CD4-positive, alpha-beta T cell treated with Interleukin-4 for 1 hour (primary cell): ENCODE measurements at regions not wholly inside any gene's neighbourhood (a gene's known extent, or its start where the extent isn't known, plus 50 kb on each side); places are given as distances from the start of the nearest gene placed in this dataset.
"Not testable (repeated sequence)": the region's sequence is repeated elsewhere in the genome, so short reads cannot be mapped to it uniquely, and the experiment has no call there.

Experiments used
- DNase-seq, 2 donors: peaks; one replicate each; pipeline ENCODE4 v3.0.0-alpha.2; 2020 to 2022

- no peak for DNase-seq
Observed at GRCh38 chr6:26175033-26175427, 87.8 kb downstream of the HFE start.

GRCh38 chr6:26175428-26176181 is 88.4 kb downstream of the HFE start:
- DNase-seq = peak; percentile 75 to 83

GRCh38 chr6:26179675-26180074 is 92.4 kb downstream of the HFE start:
- no peak for DNase-seq

- DNase-seq = no peak
Observed at GRCh38 chr6:26180346-26180745, 93.1 kb downstream of the HFE start.

DNA sequence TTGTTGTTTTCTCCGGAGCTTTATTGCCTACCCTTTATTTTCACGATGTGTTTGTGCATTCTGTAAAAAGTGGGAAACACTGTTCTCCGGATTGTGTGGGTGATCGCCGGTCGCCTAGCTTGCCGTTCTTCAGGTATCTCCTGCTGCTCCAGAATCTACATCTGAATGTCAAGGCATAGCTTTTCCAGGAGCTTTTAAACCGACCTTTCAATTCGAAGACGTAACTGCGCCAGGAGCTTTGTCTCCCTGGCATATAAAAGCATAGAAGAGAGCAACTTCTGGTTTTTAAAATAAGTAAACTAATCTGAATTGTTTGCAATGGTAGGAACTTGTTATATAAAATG is 96.0 kb downstream of the HFE start:
- no peak for DNase-seq

DNA sequence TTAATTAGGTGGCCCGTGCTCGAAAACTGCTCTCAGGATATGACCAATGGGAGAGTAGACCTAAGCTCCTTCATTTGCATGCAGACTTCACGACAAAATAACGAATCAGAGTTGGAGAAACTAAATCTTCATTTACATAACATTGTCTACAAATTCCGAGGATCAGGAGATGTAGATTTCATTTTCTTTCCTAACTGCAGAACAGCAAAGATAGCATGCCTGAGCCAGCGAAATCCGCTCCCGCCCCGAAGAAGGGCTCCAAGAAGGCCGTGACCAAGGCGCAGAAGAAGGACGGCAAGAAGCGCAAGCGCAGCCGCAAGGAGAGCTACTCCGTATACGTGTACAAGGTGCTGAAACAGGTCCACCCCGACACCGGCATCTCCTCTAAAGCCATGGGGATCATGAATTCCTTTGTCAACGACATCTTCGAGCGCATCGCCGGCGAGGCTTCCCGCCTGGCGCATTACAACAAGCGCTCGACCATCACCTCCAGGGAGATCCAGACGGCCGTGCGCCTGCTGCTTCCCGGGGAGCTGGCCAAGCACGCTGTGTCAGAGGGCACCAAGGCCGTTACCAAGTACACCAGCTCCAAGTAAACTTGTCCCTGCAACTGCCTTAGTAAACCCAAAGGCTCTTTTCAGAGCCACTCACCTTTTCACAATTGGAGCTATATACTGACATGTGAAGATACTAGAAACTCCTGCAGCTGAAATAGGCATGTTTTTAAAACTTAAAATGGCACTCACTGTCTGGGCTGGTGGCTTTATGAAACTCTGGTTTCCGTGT is 96.5 kb downstream of the HFE start:
- DNase-seq = peak; percentile 72 to 92

DNA sequence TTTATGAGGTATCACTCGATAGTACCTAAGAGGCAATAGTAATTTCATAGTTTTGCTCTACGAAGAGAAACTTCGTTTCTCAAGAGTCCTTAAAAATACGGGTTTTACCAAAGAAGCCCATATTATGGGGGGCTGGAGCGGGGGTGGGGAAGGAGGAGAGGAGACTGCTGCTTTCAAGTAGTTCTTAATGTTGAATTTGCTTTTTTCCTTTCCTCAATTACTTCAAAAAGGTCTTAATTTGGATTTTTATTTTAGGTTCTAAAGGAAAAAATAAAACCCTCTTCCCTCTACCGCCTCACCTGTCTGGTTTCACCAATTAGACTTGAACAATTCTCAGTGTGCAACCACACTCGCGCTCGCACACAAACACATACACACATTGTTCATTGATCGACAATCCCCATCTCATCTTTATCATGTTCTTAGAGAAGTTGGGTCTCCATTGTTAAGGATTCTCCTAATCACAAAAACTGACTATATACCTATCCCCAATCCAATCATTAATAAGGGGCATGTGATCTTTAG is 97.2 kb downstream of the HFE start:
- DNase-seq = no peak

- DNase-seq = no peak
Observed at GRCh38 chr6:26185004-26185403, 97.8 kb downstream of the HFE start.

DNA sequence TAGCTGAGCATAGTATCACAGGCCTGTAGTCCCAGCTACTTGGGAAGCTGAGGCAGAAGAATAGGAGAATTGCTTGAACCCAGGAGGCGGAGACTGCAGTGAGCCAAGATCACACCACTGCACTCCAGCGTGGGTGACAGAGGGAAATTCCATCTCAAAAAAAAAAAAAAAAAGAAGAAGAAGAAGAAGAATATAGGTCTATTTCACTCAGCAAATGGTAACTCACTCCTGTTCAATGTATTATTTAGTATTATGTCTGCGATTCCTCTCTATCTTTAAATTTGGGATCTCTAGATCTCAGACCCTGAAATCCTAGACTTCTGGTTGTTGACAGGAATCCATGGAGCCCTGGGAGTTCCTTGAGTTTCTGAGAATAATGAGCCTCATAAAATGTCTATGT is 98.6 kb downstream of the HFE start:
- no peak for DNase-seq

- DNase-seq = no peak
Observed at GRCh38 chr6:26186652-26187051, 99.4 kb downstream of the HFE start.

DNA sequence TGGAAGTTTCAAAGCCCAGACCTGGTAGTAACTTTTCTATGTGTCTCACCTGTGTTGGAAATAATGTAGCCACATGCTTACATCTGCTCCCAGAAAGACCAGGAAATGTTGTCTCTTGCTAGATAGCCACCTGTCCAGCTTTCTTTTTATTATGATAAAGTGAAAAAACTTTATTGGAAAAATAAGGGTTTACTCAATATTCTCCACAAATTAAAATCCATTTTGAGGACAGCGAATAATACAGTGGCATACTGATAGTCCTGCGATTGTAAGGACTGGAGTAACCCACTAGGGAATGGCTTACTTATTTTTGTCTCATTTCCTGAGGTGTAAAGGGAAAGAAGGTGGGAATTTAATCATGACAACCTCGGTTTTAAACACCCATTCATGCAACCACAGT is 100.1 kb downstream of the HFE start:
- DNase-seq = no peak

GRCh38 chr6:26187981-26188635 is 100.9 kb downstream of the HFE start:
- peak; percentile 66 to 70 for DNase-seq

GRCh38 chr6:26191512-26191911 is 104.3 kb downstream of the HFE start:
- DNase-seq = not testable (repeated sequence)

GRCh38 chr6:26193467-26194328 is 106.5 kb downstream of the HFE start:
- no peak for DNase-seq

DNA sequence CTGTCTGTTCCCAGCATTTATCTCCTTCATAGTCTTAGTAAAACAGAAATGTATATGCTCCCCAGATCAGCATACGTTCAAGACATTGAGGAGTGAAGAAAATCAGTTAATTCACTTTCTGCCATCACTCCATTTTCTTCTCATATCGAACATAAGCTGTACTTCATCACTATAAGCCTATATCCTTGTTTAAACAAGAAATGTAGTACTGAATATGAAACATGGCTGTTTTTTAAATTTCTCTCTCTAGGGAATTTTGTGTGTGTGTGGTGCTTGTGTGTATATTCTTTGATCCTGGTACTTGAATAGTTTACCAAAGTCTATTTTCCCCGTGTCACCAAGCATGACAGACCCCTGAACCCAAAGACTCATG is 107.1 kb downstream of the HFE start:
- no peak for DNase-seq

GRCh38 chr6:26194816-26195375 is 107.7 kb downstream of the HFE start:
- DNase-seq = no peak

DNA sequence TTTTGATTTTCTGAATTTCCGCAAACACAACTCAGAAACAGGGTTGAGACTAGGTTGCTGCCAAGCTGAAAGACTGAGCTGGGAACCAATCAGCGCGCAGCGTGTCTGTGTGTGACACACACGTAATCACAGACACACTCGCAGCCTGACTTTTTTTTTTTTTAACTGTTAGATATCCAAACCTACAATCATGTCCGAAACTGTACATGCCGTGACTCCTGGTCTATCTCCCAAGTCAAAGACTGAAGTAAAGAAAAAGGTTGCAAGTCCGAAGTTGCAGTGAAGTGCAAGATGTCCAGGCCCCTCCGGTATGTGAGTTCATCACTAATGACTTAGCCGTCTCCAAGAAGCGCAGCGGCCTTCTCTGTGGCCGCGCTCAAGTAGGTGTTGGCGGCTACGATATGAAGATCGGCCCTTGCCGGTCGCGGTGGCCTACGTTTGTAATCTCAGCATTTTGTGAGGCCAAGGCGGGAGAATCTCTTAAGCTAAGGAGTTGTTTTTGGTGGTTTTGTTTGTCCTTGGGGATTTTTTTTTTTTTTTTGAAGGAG is 108.2 kb downstream of the HFE start:
- DNase-seq = peak; percentile 92 to 93

GRCh38 chr6:26195924-26196845 is 109.0 kb downstream of the HFE start:
- peak in 1 of 2 donors; percentile 30 for DNase-seq

DNA sequence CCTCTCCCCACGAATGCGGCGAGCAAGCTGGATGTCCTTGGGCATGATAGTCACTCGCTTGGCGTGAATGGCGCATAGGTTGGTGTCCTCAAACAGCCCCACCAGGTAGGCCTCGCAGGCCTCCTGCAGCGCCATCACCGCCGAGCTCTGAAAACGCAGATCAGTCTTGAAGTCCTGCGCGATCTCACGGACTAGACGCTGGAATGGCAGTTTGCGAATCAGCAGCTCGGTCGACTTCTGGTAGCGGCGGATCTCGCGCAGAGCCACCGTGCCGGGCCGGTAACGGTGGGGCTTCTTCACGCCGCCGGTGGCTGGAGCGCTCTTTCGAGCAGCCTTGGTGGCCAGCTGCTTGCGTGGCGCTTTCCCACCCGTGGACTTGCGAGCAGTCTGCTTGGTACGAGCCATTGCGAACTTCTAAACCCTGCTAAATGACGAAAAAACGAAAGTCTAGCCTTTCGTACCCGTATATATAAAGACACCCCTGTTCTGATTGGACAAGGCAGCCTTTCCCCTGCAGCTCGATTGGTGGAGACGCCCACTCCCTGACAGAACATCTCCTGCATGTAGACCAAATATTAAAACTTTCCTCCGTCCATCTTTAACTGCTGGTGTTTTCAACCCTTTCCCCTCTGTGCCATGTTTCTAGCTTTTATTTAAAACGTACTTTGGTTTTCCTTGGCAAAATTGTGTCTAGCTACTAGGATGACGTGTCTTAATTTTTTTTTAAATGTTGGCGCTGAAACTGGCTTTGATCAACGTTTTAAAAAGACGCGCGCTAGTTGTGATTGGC is 109.8 kb downstream of the HFE start:
- DNase-seq = peak; percentile 92 to 96

GRCh38 chr6:26197636-26197932 is 110.4 kb downstream of the HFE start:
- no peak for DNase-seq
